Smooth muscle cell (in vitro differentiated cells): ENCODE measurements at regions not wholly inside any gene's neighbourhood (a gene's known extent, or its start where the extent isn't known, plus 50 kb on each side); places are given as distances from the start of the nearest gene placed in this dataset.
A peak's percentile ranks its signal among the peaks of the same experiment; 100 is the strongest.

Experiments used
- DNase-seq: peaks from one replicate; lab custom pipeline; 2025; ENCODE audit not compliant: unreplicated experiment; lab: John Stamatoyannopoulos, UW
- H2AFZ ChIP-seq: fragments of 200-600 bp; sonication (generic); 2 replicates; pipeline ENCODE4 v1.6.0; 2016; ENCODE audit warnings: antibody characterized with exemption, low read depth, mild to moderate bottlenecking
- H3F3A ChIP-seq: fragments of 200-600 bp; sonication (generic); 2 replicates; pipeline ENCODE4 v1.6.0; 2017; ENCODE audit warnings: antibody characterized with exemption, low read depth
- H3K27ac ChIP-seq: fragments of 200-600 bp; sonication (generic); 2 replicates; pipeline ENCODE4 v1.5.1; 2016; ENCODE audit warnings: low read depth, mild to moderate bottlenecking
- H3K27me3 ChIP-seq: fragments of 200-600 bp; sonication (generic); 2 replicates; pipeline ENCODE4 v1.6.1; 2016; ENCODE audit warnings: low read depth, mild to moderate bottlenecking
- H3K36me3 ChIP-seq: fragments of 200-600 bp; sonication (generic); 2 replicates; pipeline ENCODE4 v1.5.1; 2016; ENCODE audit warnings: low read depth
- H3K4me1 ChIP-seq: fragments of 200-600 bp; sonication (generic); 2 replicates; pipeline ENCODE4 v1.5.1; 2016; ENCODE audit warnings: low read depth
- H3K4me2 ChIP-seq: fragments of 200-600 bp; sonication (generic); 2 replicates; pipeline ENCODE4 v1.6.0; 2016; ENCODE audit warnings: mild to moderate bottlenecking
- H3K4me3 ChIP-seq: fragments of 200-600 bp; sonication (generic); 2 replicates; pipeline ENCODE4 v1.5.1; 2016; ENCODE audit warnings: mild to moderate bottlenecking
- H3K79me2 ChIP-seq: fragments of 200-600 bp; sonication (generic); 2 replicates; pipeline ENCODE4 v1.6.0; 2016; ENCODE audit warnings: low read depth, mild to moderate bottlenecking
- H3K9ac ChIP-seq: fragments of 200-600 bp; sonication (generic); 2 replicates; pipeline ENCODE4 v1.6.0; 2016; ENCODE audit warnings: low read depth
- H3K9me3 ChIP-seq: fragments of 200-600 bp; sonication (generic); replicated peaks from 2 replicates; pipeline ENCODE4 v1.5.1; 2016; ENCODE audit warnings: low read depth
- H4K20me1 ChIP-seq: fragments of 200-600 bp; sonication (generic); 2 replicates; pipeline ENCODE4 v1.6.0; 2016; ENCODE audit warnings: low read depth
- WGBS: methylation state at CpG from one replicate; pipeline ENCODE4 v1.1.7; 2016; ENCODE audit warnings: low lambda C conversion rate; 5-methylcytosine and 5-hydroxymethylcytosine counted together
- TF ChIP-seq, protein P1 (sequence below): fragments of 200-600 bp; sonication (generic); IDR thresholded peaks from 2 replicates; pipeline ENCODE4 v1.5.1; 2017; ENCODE audit warnings: borderline replicate concordance, mild to moderate bottlenecking, antibody characterized with exemption; ENCODE audit not compliant: insufficient read depth, poor library complexity, severe bottlenecking

DNA sequence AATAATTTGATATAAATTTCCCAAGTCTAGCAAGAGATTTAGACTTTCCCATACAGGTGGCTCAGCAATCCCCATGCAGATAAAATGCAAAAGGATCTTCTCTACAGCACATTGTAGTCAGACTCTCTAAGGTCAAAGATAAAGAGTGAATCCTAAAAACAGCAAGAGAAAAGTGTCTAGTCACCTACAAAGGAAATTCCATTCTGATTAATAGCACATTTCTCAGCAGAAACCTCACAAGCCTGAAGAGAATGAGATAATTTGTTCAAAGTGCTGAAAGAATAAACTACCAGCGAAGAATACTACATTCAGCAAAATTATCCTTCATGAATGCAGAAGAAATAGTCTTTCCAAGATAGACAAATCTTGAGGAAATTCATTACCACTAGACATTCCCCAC, 493.3 kb downstream of the PRELID2 start:
- DNase-seq = no peak

GRCh38 chr5:145340099-145340498, 495.0 kb downstream of the PRELID2 start:
- WGBS = 94% methylated on average over 3 of the region's 3 CpGs
- no peaks in the 10 kb centered on the region for H3K4me1 ChIP-seq
- H3K36me3 ChIP-seq = peaks cover 4% of the 10 kb centered on the region
- no peaks in the 10 kb centered on the region for H4K20me1 ChIP-seq
- no peak overlapping the region for H3K4me2 ChIP-seq
- no peaks in the 10 kb centered on the region for H3K27me3 ChIP-seq
- DNase-seq = no peak
- no peaks in the 10 kb centered on the region for H3F3A ChIP-seq
- H3K9me3 ChIP-seq = no peaks in the 10 kb centered on the region
- H3K9ac ChIP-seq = no peak overlapping the region
- TF ChIP-seq, protein P1, sequence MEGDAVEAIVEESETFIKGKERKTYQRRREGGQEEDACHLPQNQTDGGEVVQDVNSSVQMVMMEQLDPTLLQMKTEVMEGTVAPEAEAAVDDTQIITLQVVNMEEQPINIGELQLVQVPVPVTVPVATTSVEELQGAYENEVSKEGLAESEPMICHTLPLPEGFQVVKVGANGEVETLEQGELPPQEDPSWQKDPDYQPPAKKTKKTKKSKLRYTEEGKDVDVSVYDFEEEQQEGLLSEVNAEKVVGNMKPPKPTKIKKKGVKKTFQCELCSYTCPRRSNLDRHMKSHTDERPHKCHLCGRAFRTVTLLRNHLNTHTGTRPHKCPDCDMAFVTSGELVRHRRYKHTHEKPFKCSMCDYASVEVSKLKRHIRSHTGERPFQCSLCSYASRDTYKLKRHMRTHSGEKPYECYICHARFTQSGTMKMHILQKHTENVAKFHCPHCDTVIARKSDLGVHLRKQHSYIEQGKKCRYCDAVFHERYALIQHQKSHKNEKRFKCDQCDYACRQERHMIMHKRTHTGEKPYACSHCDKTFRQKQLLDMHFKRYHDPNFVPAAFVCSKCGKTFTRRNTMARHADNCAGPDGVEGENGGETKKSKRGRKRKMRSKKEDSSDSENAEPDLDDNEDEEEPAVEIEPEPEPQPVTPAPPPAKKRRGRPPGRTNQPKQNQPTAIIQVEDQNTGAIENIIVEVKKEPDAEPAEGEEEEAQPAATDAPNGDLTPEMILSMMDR = no peak
- H3K79me2 ChIP-seq = no peaks in the 10 kb centered on the region
- H3K4me3 ChIP-seq = no peak overlapping the region
- H3K27ac ChIP-seq = no peak overlapping the region
- H2AFZ ChIP-seq = no peak overlapping the region

More for the DNA sequence above, 493.3 kb downstream of the PRELID2 start:
- Histone ChIP-seq H4K20me1 (no peaks in the 10 kb centered on the region), H3K4me2 (no peak overlapping the region), H3K4me1 (no peaks in the 10 kb centered on the region), H3K4me3 (no peak overlapping the region), H3K36me3 (peaks cover 4% of the 10 kb centered on the region), H3F3A (no peaks in the 10 kb centered on the region), H3K27me3 (no peaks in the 10 kb centered on the region), H3K9me3 (no peaks in the 10 kb centered on the region), H3K27ac (no peak overlapping the region), H3K79me2 (no peaks in the 10 kb centered on the region), H3K9ac (no peak overlapping the region), H2AFZ (no peak overlapping the region)
- TF ChIP-seq, protein P1 = no peak
- WGBS = 88% methylated on average over 1 of the region's 1 CpG

GRCh38 chr5:145324767-145325479, 510.2 kb downstream of the PRELID2 start:
- no peak for DNase-seq
- peak overlapping the region; percentile 11 for H2AFZ ChIP-seq
- no peaks in the 10 kb centered on the region for H4K20me1 ChIP-seq
- H3K9ac ChIP-seq = no peak overlapping the region
- no peaks in the 10 kb centered on the region for H3F3A ChIP-seq
- H3K9me3 ChIP-seq = no peaks in the 10 kb centered on the region
- H3K27me3 ChIP-seq = no peaks in the 10 kb centered on the region
- H3K4me3 ChIP-seq = no peak overlapping the region
- no peaks in the 10 kb centered on the region for H3K36me3 ChIP-seq
- TF ChIP-seq, protein P1 = no peak
- no peaks in the 10 kb centered on the region for H3K79me2 ChIP-seq
- no peak overlapping the region for H3K27ac ChIP-seq
- H3K4me1 ChIP-seq = no peaks in the 10 kb centered on the region
- no peak overlapping the region for H3K4me2 ChIP-seq

GRCh38 chr5:145324101-145324500, 511.0 kb downstream of the PRELID2 start:
- 89% methylated on average over 1 of the region's 1 CpG for WGBS
- no peak overlapping the region for H3K27ac ChIP-seq

More at GRCh38 chr5:145324101-145324500, 511.0 kb downstream of the PRELID2 start:
- DNase-seq = no peak
- no peaks in the 10 kb centered on the region for H3K9me3 ChIP-seq
- no peaks in the 10 kb centered on the region for H3K36me3 ChIP-seq
- no peaks in the 10 kb centered on the region for H3K79me2 ChIP-seq
- TF ChIP-seq, protein P1 = no peak
- H3K27me3 ChIP-seq = no peaks in the 10 kb centered on the region
- H4K20me1 ChIP-seq = no peaks in the 10 kb centered on the region
- H3K9ac ChIP-seq = no peak overlapping the region
- no peak overlapping the region for H2AFZ ChIP-seq
- no peaks in the 10 kb centered on the region for H3K4me1 ChIP-seq
- no peak overlapping the region for H3K4me3 ChIP-seq
- H3K4me2 ChIP-seq = no peak overlapping the region
- no peaks in the 10 kb centered on the region for H3F3A ChIP-seq
